ENCODE measurements at regions not wholly inside any gene's neighbourhood (a gene's known extent, or its start where the extent isn't known, plus 50 kb on each side); places are given as distances from the start of the nearest gene placed in this dataset.

GRCh38 chr12:127300075-127300474 is 966.9 kb upstream of the TMEM132C start (continued):
- no peak for TF ChIP-seq PRDM15 (CRISPR knock-in tag; IDR thresholded peaks at IDR 0.05)

- Histone ChIP-seq H3K9ac (ENCODE audit: control insufficient read depth, insufficient read depth, low read length) (no peak overlapping the region), H3K36me3 (ENCODE audit: control insufficient read depth in 2 of 2, insufficient read depth in 2 of 2, low read length in 1 of 2) (no peaks in the 10 kb centered on the region), H3K9me3 (replicated peaks; ENCODE audit: control insufficient read depth, insufficient read depth, low read length) (no peaks in the 10 kb centered on the region; the same call in 2 of the 3 replicates), H3K4me3 (no peak overlapping the region), H3K27me3 (replicated peaks in 1 of 2; ENCODE audit: control insufficient read depth in 2 of 2, insufficient read depth in 2 of 2, low read length in 1 of 2) (no peaks in the 10 kb centered on the region), H3K4me1 (ENCODE audit: control insufficient read depth, insufficient read depth, low read length) (no peaks in the 10 kb centered on the region), H3K79me2 (ENCODE audit: control insufficient read depth, insufficient read depth, low read length) (no peaks in the 10 kb centered on the region), H4K20me1 (ENCODE audit: control insufficient read depth, insufficient read depth) (no peaks in the 10 kb centered on the region), H2AFZ (ENCODE audit: control insufficient read depth, low read depth, low read length) (no peak overlapping the region), H3K4me2 (ENCODE audit: control insufficient read depth, insufficient read depth) (no peak overlapping the region), H3K27ac (ENCODE audit: control insufficient read depth, insufficient read depth) (no peak overlapping the region)
- ChIA-PET SMC1A (ENCODE audit: uncharacterized antibody, unreplicated experiment) (no interaction called here), CTCF (no interaction called here), POLR2A (no interaction called here), RAD21 (ENCODE audit: unreplicated experiment) (no interaction called here)
- WGBS (ENCODE audit: insufficient coverage, insufficient replicate concordance, low lambda C conversion rate, missing lambda C conversion rate), result 0% methylated on average over 3 of the region's 3 CpGs
- no peak for DNase-seq (ENCODE audit: low read depth, low spot score)
- no peak for TF ChIP-seq SRF (IDR thresholded peaks at IDR 0.05; ENCODE audit: low read depth in 2 of 2, low read length in 2 of 2)
- no peak for TF ChIP-seq SREBF2 (IDR thresholded peaks at IDR 0.05; ENCODE audit: low read length)
- TF ChIP-seq E2F8 (IDR thresholded peaks at IDR 0.05; ENCODE audit: low read depth, partially characterized antibody), result no peak
- intact Hi-C loops (cut with micrococcal nuclease; ENCODE audit: unreplicated experiment) (no loop called here), in situ Hi-C loops (cut with MboI) (no loop called here)
- no peak for ATAC-seq
- no peak for FAIRE-seq
- BruUV-seq (replicated peaks), result no TSS peak
These were observed 966.2 kb upstream of the TMEM132C start for GRCh38 chr12:127300753-127301152.
